ENCODE measurements at regions not wholly inside any gene's neighbourhood (a gene's known extent, or its start where the extent isn't known, plus 50 kb on each side); places are given as distances from the start of the nearest gene placed in this dataset.

- no peak for DNase-seq (ENCODE audit: low read depth)
Measured at GRCh38 chr1:172980971-172981370, 69.8 kb downstream of the TNFSF18 start.
